Natural killer cell (primary cell): ENCODE measurements at regions not wholly inside any gene's neighbourhood (a gene's known extent, or its start where the extent isn't known, plus 50 kb on each side); places are given as distances from the start of the nearest gene placed in this dataset.

Experiments
- ATAC-seq, 3 donors: fragments of 150-1000 bp in 2 of 3; fragments of 200-7000 bp in 1 of 3; cut with Tn5 transposase; 1 replicate in 1 of 3; 2 replicates in 2 of 3; pipeline ENCODE4 v1.10.0; 2021; ENCODE audit warnings: mild to moderate bottlenecking in 2 of 3, moderate library complexity in 2 of 3
- DNase-seq, 2 donors: peaks; one replicate each; pipeline versions ENCODE4 v3.0.0 to v3.0.0-alpha.2; 2013 to 2021; ENCODE audit warnings: mixed read lengths in 1 of 2
- H3K27ac ChIP-seq: one replicate; pipeline ENCODE4 v1.5.1; 2013; ENCODE audit warnings: mild to moderate bottlenecking, low read length
- H3K27me3 ChIP-seq: one replicate; pipeline ENCODE4 v1.6.1; 2013; ENCODE audit warnings: low read length; ENCODE audit not compliant: control insufficient read depth, insufficient read depth
- H3K36me3 ChIP-seq: one replicate; pipeline ENCODE4 v1.6.1; 2013; ENCODE audit warnings: low read length; ENCODE audit not compliant: control insufficient read depth, insufficient read depth
- H3K4me1 ChIP-seq: one replicate; pipeline ENCODE4 v1.6.1; 2013; ENCODE audit warnings: low read length; ENCODE audit not compliant: control insufficient read depth, insufficient read depth
- H3K4me3 ChIP-seq: one replicate; pipeline ENCODE4 v1.5.1; 2013; ENCODE audit warnings: low read length
- H3K9me3 ChIP-seq: one replicate; pipeline ENCODE4 v1.6.1; 2013; ENCODE audit warnings: low read length; ENCODE audit not compliant: control insufficient read depth, insufficient read depth
- H3K27ac Mint-ChIP-seq, 2 donors: one replicate each; pipeline ENCODE4 v1.8.0; 2022; ENCODE audit warnings: mild to moderate bottlenecking in 2 of 2, mixed read lengths in 2 of 2, moderate library complexity in 1 of 2
- H3K27me3 Mint-ChIP-seq, 2 donors: one replicate each; pipeline ENCODE4 v1.8.0; 2022; ENCODE audit warnings: low read depth in 2 of 2, mixed read lengths in 2 of 2
- H3K36me3 Mint-ChIP-seq: one replicate; pipeline ENCODE4 v1.8.0; 2022; ENCODE audit warnings: mixed read lengths
- H3K4me1 Mint-ChIP-seq, 2 donors: one replicate each; pipeline ENCODE4 v1.8.0; 2022; ENCODE audit warnings: mixed read lengths in 2 of 2
- H3K4me3 Mint-ChIP-seq: one replicate; pipeline ENCODE4 v1.8.0; 2022; ENCODE audit warnings: mild to moderate bottlenecking, moderate library complexity, mixed read lengths
- H3K9me3 Mint-ChIP-seq, 2 donors: one replicate each; pipeline ENCODE4 v1.8.0; 2022; ENCODE audit warnings: mixed read lengths in 2 of 2
- CTCF ChIP-seq: fragments of 200-600 bp; IDR thresholded peaks from one replicate; pipeline ENCODE4 v1.8.0; 2022; ENCODE audit warnings: antibody characterized with exemption
- WGBS: methylation state at CpG from one replicate; pipeline ENCODE4 v1.1.7; 2013; ENCODE audit warnings: missing lambda C conversion rate; ENCODE audit not compliant: insufficient coverage; 5-methylcytosine and 5-hydroxymethylcytosine counted together
- intact Hi-C: fragments of 100-400 bp; cut with micrococcal nuclease; formaldehyde crosslinking; loops from one replicate; pipeline ENCODE4 v1.14.2; 2022

GRCh38 chr2:19556648-19557047 is 198.2 kb upstream of the OSR1 start:
- no peaks in the 10 kb centered on the region for H3K4me1 ChIP-seq
- H3K27me3 Mint-ChIP-seq, result no peaks in the 10 kb centered on the region
- no peak overlapping the region for H3K27ac ChIP-seq
- no peak overlapping the region for H3K4me3 Mint-ChIP-seq
- no peaks in the 10 kb centered on the region for H3K36me3 ChIP-seq
- no peaks in the 10 kb centered on the region for H3K36me3 Mint-ChIP-seq
- peaks cover 0 to 4% of the 10 kb centered on the region in 2 donors for H3K9me3 Mint-ChIP-seq
- no peaks in the 10 kb centered on the region for H3K27me3 ChIP-seq
- TF ChIP-seq CTCF, result no peak
- ATAC-seq (no peak), DNase-seq (no peak)
- no peaks in the 10 kb centered on the region for H3K9me3 ChIP-seq
- no peak overlapping the region for H3K27ac Mint-ChIP-seq
- no peak overlapping the region for H3K4me3 ChIP-seq
- H3K4me1 Mint-ChIP-seq, result no peaks in the 10 kb centered on the region
- WGBS, result 75% methylated on average over 2 of the region's 2 CpGs
- intact Hi-C loops, result no loop called here

DNA sequence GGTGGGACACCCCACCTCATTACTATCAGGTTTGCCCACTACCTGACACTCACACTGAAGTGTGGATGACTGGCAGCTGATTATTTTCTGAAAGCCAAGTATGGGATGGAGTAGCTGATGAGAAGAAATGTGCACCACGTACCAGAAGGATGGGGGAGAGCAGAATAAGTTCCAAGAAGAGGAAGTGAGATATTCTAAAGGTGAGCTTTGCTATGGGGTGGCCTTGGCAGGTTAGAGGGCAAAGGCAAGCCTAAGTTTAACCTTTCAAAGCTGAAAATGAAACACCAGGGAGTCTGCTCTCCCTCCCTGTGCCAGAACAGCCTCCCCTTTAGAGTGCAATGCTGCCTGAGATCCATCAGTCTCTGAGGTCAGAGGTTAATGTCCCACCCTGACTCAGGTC is 196.1 kb upstream of the OSR1 start:
- Histone ChIP-seq H3K9me3 (no peaks in the 10 kb centered on the region), H3K4me3 (no peak overlapping the region), H3K4me1 (no peaks in the 10 kb centered on the region), H3K27me3 (no peaks in the 10 kb centered on the region), H3K36me3 (no peaks in the 10 kb centered on the region), H3K27ac (no peak overlapping the region)
- H3K4me3 Mint-ChIP-seq, result no peak overlapping the region
- intact Hi-C loops, result no loop called here
- H3K4me1 Mint-ChIP-seq, result no peaks in the 10 kb centered on the region
- WGBS, result 40% methylated on average over 1 of the region's 1 CpG
- no peaks in the 10 kb centered on the region for H3K36me3 Mint-ChIP-seq
- peaks cover 0 to 3% of the 10 kb centered on the region in 2 donors for H3K27me3 Mint-ChIP-seq
- ATAC-seq, result no peak
- H3K27ac Mint-ChIP-seq, result no peak overlapping the region
- no peak for DNase-seq
- no peak for TF ChIP-seq CTCF
- peaks cover 3 to 7% of the 10 kb centered on the region in 2 donors for H3K9me3 Mint-ChIP-seq

DNA sequence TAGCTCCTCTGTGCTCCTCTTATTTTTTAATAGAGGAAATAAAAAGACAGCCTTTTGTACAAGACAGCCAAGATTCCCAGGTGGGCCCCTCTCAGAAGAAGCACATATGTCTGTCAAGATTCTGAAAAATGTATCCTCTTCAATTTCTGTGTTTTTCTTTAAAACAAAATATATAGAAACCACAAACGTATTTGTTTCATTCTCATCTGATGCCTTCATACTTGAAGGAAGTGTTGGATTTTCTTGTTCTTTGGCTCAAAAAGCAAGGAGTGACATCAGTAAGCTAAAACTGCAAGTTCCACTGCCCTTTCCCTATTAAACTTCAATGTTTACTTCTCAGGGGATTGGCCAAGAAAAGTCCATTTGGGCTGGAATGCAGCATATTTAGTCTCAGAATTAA is 193.8 kb upstream of the OSR1 start:
- H3K27me3 Mint-ChIP-seq, result peaks cover 0 to 3% of the 10 kb centered on the region in 2 donors
- no peak for TF ChIP-seq CTCF
- no CpG with 5 or more reads among the region's 1 CpG for WGBS

DNA sequence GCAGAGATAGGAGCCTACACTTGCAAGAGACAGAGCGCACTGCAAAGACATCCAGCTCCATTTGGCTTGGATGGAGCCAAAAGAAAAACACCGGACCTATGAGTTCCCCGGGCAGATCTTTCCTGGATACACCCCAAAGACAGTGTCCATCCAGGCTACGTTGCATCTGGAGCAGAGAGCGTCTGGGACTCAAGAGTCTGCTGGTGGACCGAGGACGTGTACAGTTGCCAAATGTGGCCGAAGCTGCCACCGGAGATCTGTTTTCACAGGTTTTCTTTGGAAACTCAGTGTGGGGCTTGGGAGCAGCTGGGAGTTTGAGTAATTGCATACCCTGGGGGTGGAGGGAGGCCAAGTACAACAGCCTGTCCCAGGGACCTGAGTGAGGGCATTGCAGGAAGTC is 192.3 kb upstream of the OSR1 start:
- no peak overlapping the region for H3K27ac ChIP-seq
- ATAC-seq, result no peak
- no peak for DNase-seq
- Mint-ChIP-seq H3K27me3 (peaks cover 0 to 3% of the 10 kb centered on the region in 2 donors), H3K4me3 (no peak overlapping the region), H3K4me1 (no peaks in the 10 kb centered on the region), H3K27ac (no peak overlapping the region), H3K36me3 (no peaks in the 10 kb centered on the region), H3K9me3 (peaks cover 3 to 6% of the 10 kb centered on the region in 2 donors)
- H3K9me3 ChIP-seq, result no peaks in the 10 kb centered on the region
- 87% methylated on average over 9 of the region's 9 CpGs for WGBS
- no peaks in the 10 kb centered on the region for H3K27me3 ChIP-seq
- intact Hi-C loops, result no loop called here
- no peak overlapping the region for H3K4me3 ChIP-seq
- H3K4me1 ChIP-seq, result no peaks in the 10 kb centered on the region
- H3K36me3 ChIP-seq, result no peaks in the 10 kb centered on the region
- no peak for TF ChIP-seq CTCF

More for the DNA sequence above, 193.8 kb upstream of the OSR1 start:
- intact Hi-C loops, result no loop called here
- DNase-seq (no peak), ATAC-seq (no peak)
- no peak overlapping the region for H3K4me3 ChIP-seq
- Mint-ChIP-seq H3K4me1 (no peaks in the 10 kb centered on the region), H3K27ac (no peak overlapping the region), H3K36me3 (no peaks in the 10 kb centered on the region), H3K4me3 (no peak overlapping the region), H3K9me3 (peaks cover 3 to 9% of the 10 kb centered on the region in 2 donors)
- no peak overlapping the region for H3K27ac ChIP-seq
- no peaks in the 10 kb centered on the region for H3K4me1 ChIP-seq
- H3K9me3 ChIP-seq, result no peaks in the 10 kb centered on the region
- H3K36me3 ChIP-seq, result no peaks in the 10 kb centered on the region
- no peaks in the 10 kb centered on the region for H3K27me3 ChIP-seq
